HG03039 (cell line): ENCODE measurements at regions not wholly inside any gene's neighbourhood (a gene's known extent, or its start where the extent isn't known, plus 50 kb on each side); places are given as distances from the start of the nearest gene placed in this dataset.

Experiments used
- ATAC-seq: cut with Tn5 transposase; IDR thresholded peaks from one replicate; pipeline ENCODE4 v1.9.1; 2021; ENCODE audit warnings: mild to moderate bottlenecking, moderate library complexity; ENCODE audit not compliant: unreplicated experiment

GRCh38 chr4:108236264-108236663 lies 67.5 kb upstream of the LEF1 start:
- ATAC-seq, result no peak

GRCh38 chr4:108227923-108228322 lies 59.2 kb upstream of the LEF1 start:
- ATAC-seq, result no peak

- no peak for ATAC-seq
Measured at GRCh38 chr4:108224611-108225053, 55.9 kb upstream of the LEF1 start.

- no peak for ATAC-seq
Measured at GRCh38 chr4:108223313-108223712, 54.6 kb upstream of the LEF1 start.

GRCh38 chr4:108219998-108220397 lies 51.3 kb upstream of the LEF1 start:
- no peak for ATAC-seq
